SK-N-DZ (cell line): ENCODE measurements at regions not wholly inside any gene's neighbourhood (a gene's known extent, or its start where the extent isn't known, plus 50 kb on each side); places are given as distances from the start of the nearest gene placed in this dataset.
"Not testable (repeated sequence)": the region's sequence is repeated elsewhere in the genome, so short reads cannot be mapped to it uniquely, and the experiment has no call there.

ENCODE experiments used
- DNase-seq: peaks from one replicate; pipeline ENCODE4 v3.0.0-alpha.2; 2015; ENCODE audit warnings: low spot score

DNA sequence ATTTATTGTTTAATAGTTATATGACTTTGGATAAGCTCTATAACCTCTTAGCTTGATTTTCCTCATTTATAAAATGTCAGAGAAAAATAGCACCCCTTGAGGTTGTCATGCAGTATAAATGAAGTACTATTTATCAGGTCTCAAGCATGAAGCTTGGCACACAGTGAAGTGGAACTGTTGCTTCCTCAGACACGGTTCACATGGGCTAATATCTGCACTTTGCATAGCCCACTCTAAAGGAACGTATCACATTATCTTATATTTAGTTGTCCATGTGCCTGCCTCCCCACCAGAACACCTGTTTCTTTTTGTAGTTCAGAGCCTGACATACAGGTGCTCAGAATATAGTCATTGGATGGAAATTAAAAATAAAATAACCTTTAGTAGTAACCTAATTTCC is 273.7 kb downstream of the SOX2 start:
- DNase-seq: no peak

- DNase-seq: peak; percentile 5
These were observed 276.0 kb downstream of the SOX2 start for GRCh38 chr3:181987736-181988135.

- no peak for DNase-seq
These were observed 287.1 kb downstream of the SOX2 start for GRCh38 chr3:181998828-181999227.

DNA sequence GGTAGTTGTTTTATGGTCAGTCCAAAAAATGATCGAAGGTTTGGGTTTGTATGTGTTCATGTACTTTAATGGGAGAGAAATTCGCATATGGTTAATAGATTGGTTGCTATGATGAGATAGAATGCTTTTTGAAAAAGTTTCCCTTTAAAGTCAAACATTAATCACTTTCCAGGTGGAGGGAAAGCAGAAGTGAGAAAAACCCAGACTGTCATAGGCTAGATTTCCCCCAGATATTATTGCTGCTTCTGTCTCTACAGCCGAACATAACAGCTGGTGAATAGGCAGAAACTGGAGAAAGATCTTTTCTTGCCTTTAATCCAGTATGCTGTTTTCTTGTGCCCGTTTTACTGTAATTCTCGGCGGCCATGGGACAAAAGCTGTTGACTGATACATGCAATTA is 287.6 kb downstream of the SOX2 start:
- DNase-seq: no peak

DNA sequence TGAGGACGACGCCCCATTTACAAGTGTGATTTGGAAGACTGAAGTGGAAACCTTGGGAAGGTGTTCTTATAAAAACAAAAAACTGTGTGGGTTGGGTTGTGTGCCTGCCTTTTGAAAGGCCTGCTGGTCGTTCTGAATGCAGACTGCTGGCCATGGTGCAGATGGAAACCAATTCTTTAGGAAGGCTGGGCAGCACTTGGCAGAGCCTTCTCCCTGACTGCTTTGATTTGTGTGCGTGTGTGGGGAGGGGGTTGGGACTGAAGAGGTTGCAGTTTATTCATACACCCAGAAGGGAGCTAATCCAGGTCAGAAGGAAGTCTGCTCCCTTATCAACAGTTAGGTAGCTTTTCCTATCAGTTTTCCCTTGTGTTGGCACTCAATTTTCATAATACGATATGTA is 288.7 kb downstream of the SOX2 start:
- DNase-seq: no peak

DNA sequence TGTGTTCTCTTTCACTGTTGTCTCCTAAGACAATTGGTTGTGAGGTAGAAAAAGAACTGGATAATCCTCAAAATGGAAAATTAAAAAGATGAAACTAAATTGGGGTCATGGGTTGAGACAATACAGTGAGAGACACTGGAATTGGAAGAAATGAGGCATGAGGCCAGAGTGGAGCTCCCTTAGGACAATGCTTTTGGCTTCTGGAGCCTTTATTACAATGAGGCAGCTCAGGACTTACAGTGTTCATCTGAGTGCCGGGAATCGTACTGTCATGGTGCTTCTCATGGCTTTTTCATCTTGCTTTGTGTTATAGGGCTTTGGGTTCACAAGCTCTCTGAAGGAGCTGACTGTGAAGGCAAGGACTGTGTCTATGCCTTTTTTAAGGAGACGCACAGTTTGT is 293.5 kb downstream of the SOX2 start:
- DNase-seq: no peak

DNA sequence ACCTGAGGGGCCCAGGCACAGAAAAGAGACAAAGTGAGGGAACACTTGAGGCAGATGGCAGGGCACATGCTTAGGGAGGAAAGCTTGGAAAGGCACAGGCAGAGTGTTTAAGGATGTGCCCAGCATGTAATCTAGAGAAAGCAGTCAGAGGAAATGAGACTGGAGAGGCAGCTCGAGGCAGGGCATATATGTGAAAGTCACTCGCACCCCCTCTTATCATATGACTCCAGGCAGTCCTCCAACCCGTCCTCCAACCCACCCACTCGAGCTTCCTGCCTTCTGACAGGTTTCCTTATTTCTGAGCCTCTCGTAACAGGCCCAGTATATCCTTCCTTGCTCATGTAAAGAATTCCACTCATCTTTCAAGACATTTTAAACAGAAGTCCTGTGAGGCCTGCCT is 294.0 kb downstream of the SOX2 start:
- DNase-seq: no peak

GRCh38 chr3:182006431-182006830 is 294.7 kb downstream of the SOX2 start:
- no peak for DNase-seq

DNA sequence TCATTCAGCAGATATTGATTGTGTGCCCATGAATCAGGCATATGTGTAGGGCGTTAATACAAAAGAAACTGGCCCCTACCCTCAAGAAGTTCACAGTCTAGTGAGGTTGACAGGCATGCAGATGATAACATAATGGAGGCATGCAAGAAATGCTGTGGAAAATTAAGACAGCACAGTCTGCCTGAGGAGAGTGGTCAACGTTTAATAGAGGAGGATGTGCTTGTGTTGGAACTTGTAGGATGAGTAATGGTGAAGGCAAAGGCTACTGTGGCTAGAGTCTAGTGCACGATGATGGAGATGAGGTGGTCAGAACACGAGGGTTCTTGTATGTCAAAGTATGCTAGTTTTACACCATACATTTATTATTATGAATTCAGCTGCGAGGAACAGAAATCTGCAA is 295.7 kb downstream of the SOX2 start:
- no peak for DNase-seq

DNA sequence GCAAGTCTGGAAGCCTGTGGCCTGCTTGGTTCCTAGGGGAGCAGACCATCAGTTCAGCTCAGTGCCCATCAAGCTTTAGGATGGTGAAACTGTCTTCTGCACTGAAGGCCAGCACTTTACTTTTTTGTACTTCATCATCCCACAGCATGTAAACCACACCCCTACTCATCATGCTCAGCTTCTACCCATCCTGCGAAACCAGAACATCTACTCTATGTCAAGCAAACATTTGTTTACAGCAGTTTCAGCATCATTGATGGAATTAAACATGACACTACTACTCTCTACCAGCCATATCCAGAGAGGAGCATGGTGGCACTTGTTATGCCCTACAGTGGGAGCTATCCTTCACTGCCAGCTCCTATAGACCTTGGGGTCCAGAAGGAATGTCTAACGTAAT is 306.6 kb downstream of the SOX2 start:
- no peak for DNase-seq

- DNase-seq: no peak
These were observed 308.2 kb downstream of the SOX2 start for GRCh38 chr3:182019926-182020325.

- no peak for DNase-seq
These were observed 312.1 kb downstream of the SOX2 start for GRCh38 chr3:182023843-182024242.

DNA sequence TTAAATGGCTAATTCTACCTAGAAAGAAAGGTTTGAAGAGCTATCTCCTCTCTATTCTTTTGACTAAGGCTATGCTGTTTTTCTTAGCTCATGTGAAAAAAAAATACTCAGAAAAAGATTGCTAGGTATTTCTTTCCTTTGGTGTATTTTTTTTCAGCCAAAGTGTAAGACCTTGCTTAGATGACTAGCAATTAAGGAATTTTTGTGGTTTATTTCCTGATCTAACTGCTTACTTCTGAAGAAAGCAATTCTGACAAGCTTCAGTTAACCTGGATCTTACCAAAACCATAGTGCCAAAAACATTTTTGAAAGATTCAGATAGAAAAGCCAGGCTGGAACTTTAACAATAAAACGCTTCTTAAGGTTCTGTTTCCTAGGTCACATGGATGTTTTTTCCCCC is 315.6 kb downstream of the SOX2 start:
- no peak for DNase-seq

GRCh38 chr3:182028081-182028480 is 316.4 kb downstream of the SOX2 start:
- DNase-seq: no peak

DNA sequence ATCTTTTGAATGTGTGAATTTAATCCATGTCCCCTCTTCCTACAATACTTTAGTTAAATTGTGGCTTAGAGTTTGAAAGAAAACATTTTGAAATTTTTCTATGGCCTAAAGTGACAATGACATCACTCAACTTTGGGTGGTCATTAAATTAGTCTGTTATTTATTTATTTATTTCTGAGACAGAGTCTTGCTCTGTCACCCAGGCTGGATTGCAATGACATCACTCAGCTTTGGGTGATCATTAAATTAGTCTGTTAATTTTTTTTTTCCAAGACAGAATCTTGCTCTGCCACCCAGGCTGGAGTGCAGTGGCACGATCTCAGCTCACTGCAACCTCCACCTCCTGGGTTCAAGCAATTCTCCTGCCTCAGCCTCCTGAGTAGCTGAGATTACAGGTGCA is 322.5 kb downstream of the SOX2 start:
- DNase-seq: not testable (repeated sequence)

DNA sequence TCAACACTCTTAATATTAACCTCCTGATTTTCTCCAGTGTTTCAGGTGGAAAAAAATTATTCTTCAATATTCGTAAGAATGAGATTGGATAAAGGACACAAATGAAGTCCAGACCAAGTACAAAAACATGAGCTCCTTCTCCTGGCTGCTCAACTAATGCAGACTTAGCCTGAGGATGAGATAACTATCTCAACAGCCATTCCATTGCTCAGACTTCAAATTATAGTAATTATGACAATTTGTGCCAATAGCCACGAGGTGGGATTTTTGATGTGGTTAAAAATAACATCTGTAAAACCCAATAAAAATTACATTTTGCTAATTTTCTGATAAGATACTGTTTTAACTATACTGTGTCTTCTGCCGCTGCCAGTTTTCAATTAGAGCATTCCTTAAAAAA is 323.6 kb downstream of the SOX2 start:
- DNase-seq: no peak

DNA sequence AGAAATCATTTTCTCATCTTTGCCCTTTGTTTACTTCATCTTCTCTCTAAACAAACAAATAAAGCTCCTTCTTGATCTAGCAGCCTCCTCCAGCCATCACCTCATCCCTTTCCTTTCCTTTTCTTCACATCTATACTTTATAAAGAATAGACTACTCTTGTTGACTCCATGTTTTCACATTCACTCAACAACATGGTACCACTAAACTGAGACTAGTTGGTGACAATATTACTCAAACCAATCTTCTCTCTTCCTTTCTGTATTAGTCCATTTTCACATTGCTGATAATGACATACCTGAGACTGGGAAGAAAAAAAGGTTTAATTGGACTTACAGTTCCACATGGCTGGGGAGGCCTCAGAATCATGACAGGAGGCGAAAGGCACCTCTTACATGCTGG is 324.7 kb downstream of the SOX2 start:
- DNase-seq: no peak

- no peak for DNase-seq
These were observed 330.1 kb downstream of the SOX2 start for GRCh38 chr3:182041668-182042291.

DNA sequence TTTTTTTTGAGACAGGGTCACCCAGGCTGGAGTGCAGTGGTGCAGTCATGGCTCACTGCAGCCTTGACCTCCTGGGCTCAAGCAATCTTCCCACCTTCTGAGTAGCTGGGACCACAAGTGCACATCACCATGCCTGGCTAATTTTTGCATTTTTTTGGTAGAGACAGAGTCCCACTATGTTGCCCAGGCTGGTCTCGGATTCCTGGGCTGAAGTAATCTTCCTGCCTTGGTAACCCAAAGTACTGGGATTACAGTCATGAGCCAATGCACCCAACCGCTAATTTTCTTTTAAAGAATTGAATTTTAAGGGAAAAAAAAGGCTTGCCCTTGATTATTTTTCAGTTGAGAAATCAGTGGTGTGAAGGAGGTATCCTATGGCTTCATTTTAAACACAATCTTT is 334.0 kb downstream of the SOX2 start:
- DNase-seq: no peak

GRCh38 chr3:182046166-182046764 is 334.5 kb downstream of the SOX2 start:
- DNase-seq: no peak

GRCh38 chr3:182050932-182051331 is 339.2 kb downstream of the SOX2 start:
- DNase-seq: no peak

- DNase-seq: no peak
These were observed 340.6 kb downstream of the SOX2 start for GRCh38 chr3:182052332-182052731.

DNA sequence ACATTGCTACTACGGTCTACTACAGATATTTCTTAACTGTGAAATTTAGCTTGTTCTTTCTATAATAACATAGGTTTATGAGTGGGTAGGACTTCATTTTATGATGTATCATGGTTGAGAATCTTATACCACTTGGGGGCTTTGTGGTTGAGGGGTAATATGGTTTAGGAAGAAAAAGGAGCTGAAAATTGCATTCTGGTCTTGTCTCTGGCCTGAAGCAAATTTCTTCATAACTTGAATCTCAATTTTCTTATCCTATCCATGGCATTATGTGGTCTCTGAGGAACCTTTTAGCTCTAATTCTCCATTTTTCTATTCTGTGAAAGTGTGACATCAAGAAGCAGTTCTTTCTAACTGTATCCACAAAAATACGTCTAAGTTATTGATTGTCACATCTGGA is 341.0 kb downstream of the SOX2 start:
- DNase-seq: no peak

GRCh38 chr3:182058488-182058887 is 346.8 kb downstream of the SOX2 start:
- no peak for DNase-seq
